ENCODE measurements at regions not wholly inside any gene's neighbourhood (a gene's known extent, or its start where the extent isn't known, plus 50 kb on each side); places are given as distances from the start of the nearest gene placed in this dataset.

DNA sequence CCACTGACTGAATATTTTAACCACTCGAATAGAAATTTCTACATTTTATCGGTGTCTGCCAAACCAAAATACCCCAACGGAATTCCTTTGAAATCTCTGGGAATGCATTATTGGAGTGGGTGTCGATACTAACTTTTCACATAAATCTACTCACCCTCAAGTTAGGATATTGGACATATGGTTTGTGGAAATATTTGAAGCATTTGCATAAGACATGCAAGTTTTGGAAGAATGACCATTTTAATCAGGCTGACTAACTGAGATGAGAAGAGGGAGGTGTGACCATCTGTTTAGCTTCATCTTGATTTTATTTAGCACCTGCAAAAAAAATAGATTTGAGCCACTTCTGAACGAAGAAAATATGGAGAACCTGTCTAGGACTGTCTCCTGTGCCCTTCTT lies 61.2 kb downstream of the KLF6 start:
- intact Hi-C loops (cut with DNase I) = no loop called here
- no peak for DNase-seq (ENCODE audit: low spot score)

DNA sequence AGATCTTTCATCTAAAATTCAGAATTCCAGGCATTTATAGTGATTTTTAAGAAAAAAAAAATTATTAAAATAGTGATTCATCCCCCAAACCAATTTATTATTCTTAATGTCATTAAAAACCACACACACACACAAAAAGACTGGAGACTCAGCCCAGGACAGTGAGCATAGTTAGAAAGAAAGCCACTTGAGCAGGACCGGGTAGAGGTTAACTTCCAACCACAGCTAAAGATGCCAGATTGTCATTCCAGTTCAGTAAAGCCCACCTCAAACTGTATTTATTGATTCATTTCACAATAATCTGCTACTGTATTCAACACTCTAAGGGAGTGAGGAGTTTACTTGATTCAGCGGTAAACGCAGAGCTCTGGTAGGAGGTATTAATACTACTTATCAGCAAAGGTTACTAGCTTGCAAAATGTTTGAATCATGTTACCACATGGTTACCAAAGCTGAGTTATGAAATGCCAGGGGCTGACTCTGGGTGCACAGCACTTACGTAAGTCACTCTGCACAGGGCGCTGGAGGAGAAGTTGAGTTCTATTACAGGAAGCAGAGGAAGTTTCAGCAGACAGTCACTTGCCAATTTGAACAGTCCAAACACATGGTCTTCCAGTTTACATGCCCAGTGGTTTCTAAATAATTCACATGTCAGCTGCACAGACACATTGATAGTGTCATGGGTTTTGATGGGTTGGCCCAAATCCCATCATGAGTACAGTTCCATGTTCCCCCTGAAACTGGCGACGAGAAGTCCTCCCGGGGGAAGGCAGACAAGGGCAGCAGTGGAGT lies 64.6 kb downstream of the KLF6 start:
- intact Hi-C loops (cut with DNase I) = no loop called here
- DNase-seq (ENCODE audit: low spot score) = peak; percentile 84

DNA sequence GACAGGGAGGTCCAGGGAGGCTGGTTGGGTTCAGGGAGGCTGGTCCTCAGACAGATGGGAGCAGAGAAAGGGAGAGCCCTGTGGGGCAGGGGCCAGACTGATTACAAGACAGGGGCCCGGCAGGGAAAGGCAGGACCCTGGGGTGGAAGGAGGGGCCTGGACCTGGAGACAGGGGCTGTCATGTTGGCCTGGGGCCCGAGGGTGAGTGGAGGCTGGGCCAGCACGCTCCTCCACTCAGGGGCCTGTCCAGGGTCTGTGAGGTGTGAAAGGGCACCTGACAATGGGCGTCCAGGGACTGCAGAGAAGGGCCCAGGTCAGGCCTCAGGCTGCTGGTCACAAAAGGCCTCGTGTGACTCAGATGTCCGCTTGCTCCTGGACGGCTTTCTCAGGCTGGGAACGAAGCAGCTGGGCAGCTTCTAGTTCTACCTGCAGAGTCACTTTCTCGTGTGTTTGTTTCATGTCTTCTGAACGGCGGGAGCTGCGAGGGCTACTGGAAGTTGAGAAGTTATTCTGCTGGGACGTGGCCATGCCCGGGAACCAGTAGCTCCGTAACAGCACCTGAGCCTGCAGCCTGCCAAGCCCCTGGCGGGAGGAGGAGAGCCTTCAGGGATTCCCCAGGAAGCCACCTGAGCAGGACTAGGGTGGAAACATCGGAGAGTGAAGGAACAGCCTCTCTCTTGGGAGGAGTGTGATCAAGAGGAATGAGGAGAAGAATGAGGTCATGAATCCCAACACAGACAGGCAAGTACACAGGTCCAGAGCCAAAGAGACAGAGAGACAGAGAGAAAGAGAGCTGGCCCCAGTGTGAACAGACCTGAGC lies 65.8 kb downstream of the KLF6 start:
- intact Hi-C loops (cut with DNase I) = no loop called here

DNA sequence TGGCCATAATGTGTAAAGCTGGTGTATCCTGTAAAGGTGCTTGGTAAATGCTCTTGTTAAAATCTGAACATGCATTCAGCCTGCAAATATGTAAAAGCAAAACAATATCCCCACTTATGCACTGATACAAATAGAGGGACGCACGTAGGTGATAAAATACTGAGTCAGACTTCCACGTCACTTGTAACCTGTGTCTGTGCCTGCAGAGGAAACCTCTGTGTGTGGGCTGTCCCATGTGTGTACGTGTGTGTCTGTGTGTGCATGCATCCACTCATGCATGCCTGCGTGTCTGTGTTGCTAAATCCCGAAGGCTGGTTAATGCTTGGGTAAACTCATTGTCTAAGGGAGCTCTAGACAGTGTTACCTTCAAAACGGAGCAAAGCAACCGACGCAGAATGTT lies 68.9 kb downstream of the KLF6 start:
- DNase-seq (ENCODE audit: low spot score) = no peak
- intact Hi-C loops (cut with DNase I) = no loop called here

More for the DNA sequence above, 65.8 kb downstream of the KLF6 start:
- no peak for DNase-seq (ENCODE audit: low spot score)

GRCh38 chr10:3714967-3715366 lies 70.0 kb downstream of the KLF6 start:
- no peak for DNase-seq (ENCODE audit: low spot score)
- intact Hi-C loops (cut with DNase I) = no loop called here

GRCh38 chr10:3714531-3714930 lies 70.5 kb downstream of the KLF6 start:
- intact Hi-C loops (cut with DNase I) = no loop called here
- DNase-seq (ENCODE audit: low spot score) = no peak

- DNase-seq (ENCODE audit: low spot score) = no peak
- intact Hi-C loops (cut with DNase I) = no loop called here
Observed at GRCh38 chr10:3712707-3713106, 72.3 kb downstream of the KLF6 start.

DNA sequence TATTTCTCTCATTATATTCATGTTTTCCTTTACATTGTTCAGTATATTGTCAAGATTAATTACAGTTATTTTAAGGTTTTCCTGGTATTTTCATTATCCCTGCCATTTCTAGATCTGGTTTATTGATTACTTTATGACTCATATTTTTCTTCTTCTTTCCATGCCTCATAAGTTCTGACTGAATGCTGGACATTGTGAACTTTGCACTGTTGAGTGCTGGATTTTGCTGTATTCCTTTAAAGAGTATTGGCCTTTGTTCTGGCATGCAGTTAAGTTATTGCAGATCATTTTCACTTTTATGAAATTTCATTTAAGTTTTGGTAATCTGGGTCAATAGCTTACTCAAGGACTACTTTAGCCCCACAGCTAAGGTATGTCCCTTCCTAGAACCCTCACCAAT lies 73.1 kb downstream of the KLF6 start:
- DNase-seq (ENCODE audit: low spot score) = no peak
- intact Hi-C loops (cut with DNase I) = no loop called here

- intact Hi-C loops (cut with DNase I) = no loop called here
- no peak for DNase-seq (ENCODE audit: low spot score)
Observed at GRCh38 chr10:3710764-3711163, 74.2 kb downstream of the KLF6 start.

GRCh38 chr10:3709456-3710060 lies 75.5 kb downstream of the KLF6 start:
- no peak for DNase-seq (ENCODE audit: low spot score)
- intact Hi-C loops (cut with DNase I) = no loop called here

DNA sequence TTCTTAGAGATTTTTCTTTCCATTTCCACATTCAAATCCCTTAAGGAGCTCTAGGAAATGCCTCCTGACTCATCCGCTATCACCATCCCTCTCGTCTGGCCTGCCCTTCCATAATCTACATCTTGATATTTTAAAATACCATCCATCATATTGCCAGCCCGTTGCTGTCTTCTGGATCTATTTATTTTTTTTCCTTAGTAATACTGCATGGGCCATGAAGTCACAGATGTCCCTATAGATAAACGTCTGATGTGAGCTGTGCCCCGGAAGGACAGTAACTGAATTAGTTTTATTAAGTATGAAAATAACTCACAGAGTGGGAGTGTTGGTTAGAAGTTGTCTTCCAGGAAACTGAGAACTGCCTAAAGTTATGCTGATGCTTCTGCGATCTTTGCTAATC lies 76.2 kb downstream of the KLF6 start:
- DNase-seq (ENCODE audit: low spot score) = no peak
- intact Hi-C loops (cut with DNase I) = no loop called here

DNA sequence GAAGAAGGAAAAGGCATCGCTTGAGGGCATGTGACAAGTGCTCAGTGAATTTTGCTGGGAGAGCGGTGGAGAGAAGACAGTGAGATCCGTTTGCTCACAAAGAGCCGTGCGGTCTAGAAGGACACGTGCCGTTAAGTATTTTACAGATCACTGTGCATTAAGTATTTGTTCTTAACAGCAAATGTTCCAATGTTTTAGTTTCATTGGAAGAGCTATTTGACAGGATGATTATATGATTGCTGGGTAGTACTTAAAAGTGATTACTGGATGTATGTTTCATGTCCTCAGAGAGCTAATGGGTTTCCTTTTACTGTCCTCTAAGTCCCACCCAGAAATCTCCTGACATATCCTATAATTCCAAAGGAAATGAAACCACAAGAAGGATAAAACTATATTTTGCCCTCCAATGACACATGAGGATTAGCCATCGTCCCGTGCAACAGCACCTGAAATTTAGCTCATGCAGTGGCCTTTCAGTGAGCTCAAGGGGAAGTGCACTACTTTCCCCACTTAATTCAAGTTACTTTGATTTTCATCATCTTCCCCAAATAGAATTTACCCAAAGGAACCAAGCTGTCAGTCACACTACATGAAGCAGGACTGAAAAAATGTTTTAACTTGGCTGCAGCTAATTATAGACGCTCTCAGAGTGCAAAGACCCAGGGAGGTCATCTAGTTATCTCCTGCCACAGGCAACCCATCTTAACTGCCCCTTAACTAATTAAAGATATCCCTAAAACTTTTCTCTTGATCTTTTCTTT lies 80.3 kb downstream of the KLF6 start:
- intact Hi-C loops (cut with DNase I) = no loop called here
- DNase-seq (ENCODE audit: low spot score) = no peak

GRCh38 chr10:3702569-3702968 lies 82.4 kb downstream of the KLF6 start:
- intact Hi-C loops (cut with DNase I) = no loop called here
- DNase-seq (ENCODE audit: low spot score) = no peak

DNA sequence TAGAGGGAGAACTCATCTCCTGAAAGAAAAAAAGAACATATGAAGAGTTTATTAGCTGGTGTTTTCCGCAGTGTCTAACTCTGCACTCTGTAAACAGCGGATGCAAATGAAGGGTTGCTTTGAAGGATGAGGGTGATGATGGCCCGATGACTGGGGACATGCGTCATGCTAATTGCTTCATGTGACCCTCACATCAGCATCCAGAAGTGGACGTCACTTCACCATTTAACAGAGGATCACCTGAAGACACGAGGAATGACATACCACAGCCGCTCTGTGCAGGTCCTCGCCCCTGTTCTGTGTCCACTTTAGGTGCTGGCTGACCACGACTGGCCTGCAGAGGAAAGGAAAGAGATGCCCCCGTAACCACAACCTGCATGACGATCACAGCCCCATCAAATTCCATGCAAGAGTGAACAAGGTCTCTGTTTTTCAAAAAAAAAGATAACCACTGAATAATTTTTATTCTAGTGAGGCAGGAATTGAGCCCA lies 82.9 kb downstream of the KLF6 start:
- intact Hi-C loops (cut with DNase I) = no loop called here
- DNase-seq (ENCODE audit: low spot score) = no peak

DNA sequence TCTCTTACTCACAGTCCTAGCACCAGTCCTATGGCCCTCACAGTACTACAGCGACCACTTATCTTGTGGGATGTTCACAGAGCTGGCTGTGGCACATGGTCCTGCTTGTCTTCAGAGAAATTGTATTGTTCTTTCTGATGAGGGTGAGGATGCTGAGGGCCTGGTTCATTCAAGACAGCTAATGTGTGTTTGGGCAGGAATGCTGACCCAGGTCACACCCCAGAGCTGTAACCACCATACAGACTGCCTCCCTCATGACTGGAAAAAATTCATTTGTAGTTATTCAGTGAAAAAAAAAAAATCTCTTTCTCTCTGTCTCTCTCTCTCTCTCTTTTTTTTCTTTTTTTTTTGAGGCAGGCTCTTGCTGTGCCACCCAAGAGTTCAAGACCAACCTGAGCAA lies 83.5 kb downstream of the KLF6 start:
- no peak for DNase-seq (ENCODE audit: low spot score)
- intact Hi-C loops (cut with DNase I) = no loop called here

GRCh38 chr10:3700531-3701076 lies 84.4 kb downstream of the KLF6 start:
- no peak for DNase-seq (ENCODE audit: low spot score)
- intact Hi-C loops (cut with DNase I) = no loop called here

DNA sequence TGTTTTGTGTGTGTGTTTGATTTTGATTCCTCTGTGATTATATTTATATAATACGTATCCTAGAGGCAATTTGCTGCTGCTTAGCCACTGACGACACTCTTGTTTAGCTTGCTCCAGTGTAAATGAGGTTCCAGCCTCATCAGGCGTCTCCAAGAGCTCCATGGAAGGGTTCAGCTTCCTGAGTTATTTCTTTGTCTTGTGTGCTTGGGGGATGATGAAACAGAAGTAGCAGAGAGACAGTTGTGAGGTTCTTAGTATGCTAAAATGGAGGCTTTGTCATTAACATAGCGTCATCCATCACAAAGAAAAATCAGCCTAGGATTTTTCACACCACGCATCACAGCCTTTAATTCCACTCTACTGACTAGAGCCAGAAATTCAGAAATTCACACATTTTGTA lies 85.1 kb downstream of the KLF6 start:
- intact Hi-C loops (cut with DNase I) = no loop called here
- no peak for DNase-seq (ENCODE audit: low spot score)

DNA sequence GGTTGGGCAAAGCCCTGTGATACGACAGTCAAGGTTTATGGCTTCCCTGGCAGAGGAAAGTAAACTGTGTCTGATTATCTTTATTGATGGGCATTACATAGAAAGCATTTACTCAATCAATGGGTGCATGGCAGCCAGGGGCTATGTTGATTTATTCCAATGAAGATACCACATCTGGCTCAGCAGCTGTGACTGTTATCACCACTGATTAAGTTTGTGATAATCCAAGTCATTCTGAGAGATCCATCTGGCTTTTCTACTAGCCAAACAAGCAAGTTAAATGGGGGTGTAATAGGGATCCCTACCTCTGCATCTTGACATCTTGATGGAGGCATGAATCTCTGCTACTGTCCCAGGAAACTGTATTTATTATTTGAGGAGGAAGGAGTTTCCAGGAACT lies 86.7 kb downstream of the KLF6 start:
- no peak for DNase-seq (ENCODE audit: low spot score)
- intact Hi-C loops (cut with DNase I) = no loop called here

DNA sequence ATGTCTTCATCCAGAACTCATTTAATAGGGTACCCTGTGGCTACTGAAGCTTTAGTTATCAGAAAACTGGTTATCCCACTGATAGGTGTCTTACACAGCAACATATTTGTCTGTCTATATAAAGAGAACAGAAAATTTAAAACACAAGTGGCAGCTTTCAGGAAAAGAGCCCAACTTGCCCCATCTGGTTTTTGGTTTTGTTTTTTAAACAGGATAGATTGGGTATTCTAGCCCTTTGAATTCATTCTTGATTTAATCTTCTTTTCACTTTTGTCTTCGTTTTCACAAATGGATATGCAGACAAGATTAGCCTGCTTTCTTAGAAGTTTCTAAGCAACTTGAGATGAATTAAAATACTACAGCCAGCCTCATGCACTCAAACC lies 91.3 kb downstream of the KLF6 start:
- DNase-seq (ENCODE audit: low spot score) = no peak
- intact Hi-C loops (cut with DNase I) = no loop called here
